ENCODE measurements at regions not wholly inside any gene's neighbourhood (a gene's known extent, or its start where the extent isn't known, plus 50 kb on each side); places are given as distances from the start of the nearest gene placed in this dataset.

GRCh38 chr5:27854243-27854852 is 816.0 kb upstream of the CDH9 start:
- no peaks in the 10 kb centered on the region for H3K4me1 ChIP-seq (ENCODE audit: insufficient read depth)
- ATAC-seq (no peak), DNase-seq (ENCODE audit: low spot score) (no peak)
- H3K27ac ChIP-seq (ENCODE audit: low read depth): no peak overlapping the region
- Mint-ChIP-seq H3K27ac (no peak overlapping the region), H3K9me3 (peaks cover 8% of the 10 kb centered on the region; the same call in 2 of the 3 replicates), H3K4me3 (no peak overlapping the region), H3K4me1 (no peaks in the 10 kb centered on the region), H3K27me3 (ENCODE audit: insufficient read depth, low read depth, poor library complexity) (peaks cover 2% of the 10 kb centered on the region), H3K36me3 (ENCODE audit: low read depth) (no peaks in the 10 kb centered on the region)
- H4K20me1 ChIP-seq (replicated peaks; ENCODE audit: insufficient read depth): no peaks in the 10 kb centered on the region
- H3K4me2 ChIP-seq: no peak overlapping the region
- no peak overlapping the region for H3K4me3 ChIP-seq
- no peak overlapping the region for H2AFZ ChIP-seq
- H3K36me3 ChIP-seq (ENCODE audit: insufficient read depth): no peaks in the 10 kb centered on the region
- H3K79me2 ChIP-seq (replicated peaks; ENCODE audit: insufficient read depth): no peaks in the 10 kb centered on the region
- H3K27me3 ChIP-seq (ENCODE audit: insufficient read depth): no peaks in the 10 kb centered on the region
- no peaks in the 10 kb centered on the region for H3F3A ChIP-seq (replicated peaks; ENCODE audit: low read depth)
- H3K9me2 ChIP-seq (ENCODE audit: insufficient read depth): no peaks in the 10 kb centered on the region
- TF ChIP-seq ZNF462 (CRISPR knock-in tag; IDR thresholded peaks at IDR 0.05) (no peak), STAT1 (IDR thresholded peaks at IDR 0.05; ENCODE audit: unreplicated experiment) (no peak), CREB1 (CRISPR knock-in tag; IDR thresholded peaks at IDR 0.05; ENCODE audit: low read depth) (no peak), CTCF (conservative IDR thresholded peaks at IDR 0.05; ENCODE audit: low read depth in 2 of 2) (no peak), NANOG (IDR thresholded peaks at IDR 0.05; ENCODE audit: borderline replicate concordance) (no peak), POLR2AphosphoS5 (IDR thresholded peaks at IDR 0.05; ENCODE audit: low read depth) (no peak), EZH2 (IDR thresholded peaks at IDR 0.05; ENCODE audit: low read depth, unreplicated experiment) (no peak), EZH2phosphoT487 (IDR thresholded peaks at IDR 0.05; ENCODE audit: unreplicated experiment) (no peak), ZNF331 (CRISPR knock-in tag; IDR thresholded peaks at IDR 0.05; ENCODE audit: low read depth) (no peak), ETS1 (IDR thresholded peaks at IDR 0.05) (no peak), ZNF114 (CRISPR knock-in tag; IDR thresholded peaks at IDR 0.05) (no peak), JUNB (IDR thresholded peaks at IDR 0.05; ENCODE audit: unreplicated experiment) (no peak)
- TF ChIP-seq, protein P1, sequence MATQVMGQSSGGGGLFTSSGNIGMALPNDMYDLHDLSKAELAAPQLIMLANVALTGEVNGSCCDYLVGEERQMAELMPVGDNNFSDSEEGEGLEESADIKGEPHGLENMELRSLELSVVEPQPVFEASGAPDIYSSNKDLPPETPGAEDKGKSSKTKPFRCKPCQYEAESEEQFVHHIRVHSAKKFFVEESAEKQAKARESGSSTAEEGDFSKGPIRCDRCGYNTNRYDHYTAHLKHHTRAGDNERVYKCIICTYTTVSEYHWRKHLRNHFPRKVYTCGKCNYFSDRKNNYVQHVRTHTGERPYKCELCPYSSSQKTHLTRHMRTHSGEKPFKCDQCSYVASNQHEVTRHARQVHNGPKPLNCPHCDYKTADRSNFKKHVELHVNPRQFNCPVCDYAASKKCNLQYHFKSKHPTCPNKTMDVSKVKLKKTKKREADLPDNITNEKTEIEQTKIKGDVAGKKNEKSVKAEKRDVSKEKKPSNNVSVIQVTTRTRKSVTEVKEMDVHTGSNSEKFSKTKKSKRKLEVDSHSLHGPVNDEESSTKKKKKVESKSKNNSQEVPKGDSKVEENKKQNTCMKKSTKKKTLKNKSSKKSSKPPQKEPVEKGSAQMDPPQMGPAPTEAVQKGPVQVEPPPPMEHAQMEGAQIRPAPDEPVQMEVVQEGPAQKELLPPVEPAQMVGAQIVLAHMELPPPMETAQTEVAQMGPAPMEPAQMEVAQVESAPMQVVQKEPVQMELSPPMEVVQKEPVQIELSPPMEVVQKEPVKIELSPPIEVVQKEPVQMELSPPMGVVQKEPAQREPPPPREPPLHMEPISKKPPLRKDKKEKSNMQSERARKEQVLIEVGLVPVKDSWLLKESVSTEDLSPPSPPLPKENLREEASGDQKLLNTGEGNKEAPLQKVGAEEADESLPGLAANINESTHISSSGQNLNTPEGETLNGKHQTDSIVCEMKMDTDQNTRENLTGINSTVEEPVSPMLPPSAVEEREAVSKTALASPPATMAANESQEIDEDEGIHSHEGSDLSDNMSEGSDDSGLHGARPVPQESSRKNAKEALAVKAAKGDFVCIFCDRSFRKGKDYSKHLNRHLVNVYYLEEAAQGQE (IDR thresholded peaks at IDR 0.05; ENCODE audit: unreplicated experiment): no peak

All from GM23338 (cell line).